HG03558 (cell line): ENCODE measurements at regions not wholly inside any gene's neighbourhood (a gene's known extent, or its start where the extent isn't known, plus 50 kb on each side); places are given as distances from the start of the nearest gene placed in this dataset.

Source experiments
- ATAC-seq: cut with Tn5 transposase; IDR thresholded peaks from one replicate; pipeline ENCODE4 v1.9.1; 2021; ENCODE audit warnings: moderate number of reproducible peaks; ENCODE audit not compliant: unreplicated experiment; ENCODE audit errors: extremely low read depth

GRCh38 chr10:4004144-4004543 is 219.1 kb upstream of the KLF6 start:
- ATAC-seq: no peak

GRCh38 chr10:4003348-4003973 is 218.5 kb upstream of the KLF6 start:
- no peak for ATAC-seq

GRCh38 chr10:4001811-4002210 is 216.8 kb upstream of the KLF6 start:
- no peak for ATAC-seq

- no peak for ATAC-seq
These were observed 214.6 kb upstream of the KLF6 start for GRCh38 chr10:3999642-4000041.

- ATAC-seq: no peak
These were observed 211.7 kb upstream of the KLF6 start for GRCh38 chr10:3996697-3997096.

GRCh38 chr10:3995302-3996210 is 210.5 kb upstream of the KLF6 start:
- no peak for ATAC-seq

GRCh38 chr10:3992382-3993178 is 207.6 kb upstream of the KLF6 start:
- no peak for ATAC-seq

- ATAC-seq: no peak
These were observed 205.3 kb upstream of the KLF6 start for GRCh38 chr10:3990307-3990706.

GRCh38 chr10:3987143-3987974 is 202.3 kb upstream of the KLF6 start:
- no peak for ATAC-seq

- no peak for ATAC-seq
These were observed 201.6 kb upstream of the KLF6 start for GRCh38 chr10:3986493-3987142.

GRCh38 chr10:3982746-3983442 is 197.9 kb upstream of the KLF6 start:
- no peak for ATAC-seq

GRCh38 chr10:3981300-3981699 is 196.3 kb upstream of the KLF6 start:
- ATAC-seq: no peak

GRCh38 chr10:3980660-3981059 is 195.7 kb upstream of the KLF6 start:
- no peak for ATAC-seq

- ATAC-seq: no peak
These were observed 195.1 kb upstream of the KLF6 start for GRCh38 chr10:3980144-3980543.

GRCh38 chr10:3978761-3979160 is 193.8 kb upstream of the KLF6 start:
- no peak for ATAC-seq

GRCh38 chr10:3978174-3978573 is 193.2 kb upstream of the KLF6 start:
- ATAC-seq: no peak

- no peak for ATAC-seq
These were observed 192.8 kb upstream of the KLF6 start for GRCh38 chr10:3977761-3978160.

- no peak for ATAC-seq
These were observed 191.7 kb upstream of the KLF6 start for GRCh38 chr10:3976718-3977117.

- no peak for ATAC-seq
These were observed 191.2 kb upstream of the KLF6 start for GRCh38 chr10:3976171-3976570.
